ENCODE measurements at regions not wholly inside any gene's neighbourhood (a gene's known extent, or its start where the extent isn't known, plus 50 kb on each side); places are given as distances from the start of the nearest gene placed in this dataset.

DNA sequence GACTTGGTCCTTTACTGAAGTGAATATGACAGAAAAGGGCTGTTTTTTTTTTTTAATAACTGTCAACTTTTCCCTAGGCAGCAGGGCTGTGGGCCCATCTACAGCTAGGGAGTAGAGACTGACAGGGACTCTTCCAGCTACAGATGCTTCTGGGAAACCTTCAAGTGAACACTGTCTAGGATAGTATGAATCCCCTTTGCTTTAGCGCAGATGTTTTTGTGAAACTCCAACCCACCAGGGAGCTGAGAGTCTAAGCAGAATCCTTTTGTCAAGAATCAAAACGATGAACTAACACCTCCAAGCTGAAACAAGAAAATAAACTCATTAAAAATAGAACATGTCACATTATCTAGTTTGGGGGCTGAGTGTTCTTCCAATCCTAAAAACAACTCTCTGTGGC lies 219.7 kb upstream of the FGF13 start:
- POLR2A ChIA-PET (ENCODE audit: unreplicated experiment), result no interaction called here

GRCh38 chrX:138930583-138930945 lies 219.0 kb upstream of the FGF13 start:
- TF ChIP-seq CTCF (conservative IDR thresholded peaks at IDR 0.05) (no peak), EZH2 (IDR thresholded peaks at IDR 0.05; ENCODE audit: low read depth) (no peak)
- no peaks in the 10 kb centered on the region for H3K79me2 ChIP-seq (ENCODE audit: low read depth)
- H3F3A ChIP-seq (ENCODE audit: insufficient read depth, low read depth), result peaks cover 4% of the 10 kb centered on the region; the same call in 1 of the 2 replicates
- peaks cover 8% of the 10 kb centered on the region for H3K4me1 ChIP-seq (replicated peaks; ENCODE audit: insufficient read depth)
- H3K27ac ChIP-seq, result no peak overlapping the region
- H3K9me3 ChIP-seq (ENCODE audit: insufficient read depth, low read depth), result no peaks in the 10 kb centered on the region
- no peaks in the 10 kb centered on the region for H3K27me3 ChIP-seq (ENCODE audit: insufficient read depth, low read depth)
- intact Hi-C loops (cut with micrococcal nuclease; ENCODE audit: unreplicated experiment), result no loop called here
- H3K9me2 ChIP-seq (ENCODE audit: insufficient read depth), result no peaks in the 10 kb centered on the region
- BruUV-seq (replicated peaks), result no TSS peak
- H3K4me2 ChIP-seq, result no peak overlapping the region
- no peaks in the 10 kb centered on the region for H3K36me3 ChIP-seq (ENCODE audit: low read depth)
- ChIA-PET POLR2A (ENCODE audit: unreplicated experiment) (no interaction called here), CTCF (no interaction called here)
- DNase-seq, result no peak
- H4K20me1 ChIP-seq (ENCODE audit: insufficient read depth), result no peaks in the 10 kb centered on the region
- no peak overlapping the region for H2AFZ ChIP-seq
- no peak overlapping the region for H3K4me3 ChIP-seq

More for the DNA sequence above, 219.7 kb upstream of the FGF13 start:
- Histone ChIP-seq H3F3A (ENCODE audit: insufficient read depth, low read depth) (peaks cover 2% of the 10 kb centered on the region; the same call in 1 of the 2 replicates), H3K4me1 (replicated peaks; ENCODE audit: insufficient read depth) (peaks cover 2% of the 10 kb centered on the region), H3K9me2 (ENCODE audit: insufficient read depth) (no peaks in the 10 kb centered on the region), H3K27ac (no peak overlapping the region), H4K20me1 (ENCODE audit: insufficient read depth) (no peaks in the 10 kb centered on the region), H3K4me3 (no peak overlapping the region), H3K36me3 (ENCODE audit: low read depth) (no peaks in the 10 kb centered on the region), H3K9me3 (ENCODE audit: insufficient read depth, low read depth) (no peaks in the 10 kb centered on the region), H3K4me2 (no peak overlapping the region), H3K79me2 (ENCODE audit: low read depth) (no peaks in the 10 kb centered on the region), H2AFZ (no peak overlapping the region), H3K27me3 (ENCODE audit: insufficient read depth, low read depth) (no peaks in the 10 kb centered on the region)
- CTCF ChIA-PET, result no interaction called here
- no TSS peak for BruUV-seq (replicated peaks)
- DNase-seq, result no peak
- intact Hi-C loops (cut with micrococcal nuclease; ENCODE audit: unreplicated experiment), result no loop called here
- TF ChIP-seq EZH2 (IDR thresholded peaks at IDR 0.05; ENCODE audit: low read depth) (no peak), CTCF (conservative IDR thresholded peaks at IDR 0.05) (no peak)

GRCh38 chrX:138929926-138930582 lies 218.5 kb upstream of the FGF13 start:
- Histone ChIP-seq H3K9me2 (ENCODE audit: insufficient read depth) (no peaks in the 10 kb centered on the region), H2AFZ (no peak overlapping the region), H3K79me2 (ENCODE audit: low read depth) (no peaks in the 10 kb centered on the region), H3K4me1 (replicated peaks; ENCODE audit: insufficient read depth) (peaks cover 11% of the 10 kb centered on the region), H3K4me2 (no peak overlapping the region), H3K27ac (no peak overlapping the region), H3K36me3 (ENCODE audit: low read depth) (no peaks in the 10 kb centered on the region), H3K4me3 (no peak overlapping the region), H3F3A (ENCODE audit: insufficient read depth, low read depth) (peaks cover 5% of the 10 kb centered on the region; the same call in 1 of the 2 replicates), H3K27me3 (ENCODE audit: insufficient read depth, low read depth) (no peaks in the 10 kb centered on the region), H4K20me1 (ENCODE audit: insufficient read depth) (no peaks in the 10 kb centered on the region), H3K9me3 (ENCODE audit: insufficient read depth, low read depth) (no peaks in the 10 kb centered on the region)
- no peak for DNase-seq
- TF ChIP-seq EZH2 (IDR thresholded peaks at IDR 0.05; ENCODE audit: low read depth) (no peak), CTCF (conservative IDR thresholded peaks at IDR 0.05) (no peak)
- intact Hi-C loops (cut with micrococcal nuclease; ENCODE audit: unreplicated experiment), result no loop called here
- ChIA-PET POLR2A (ENCODE audit: unreplicated experiment) (no interaction called here), CTCF (no interaction called here)
- BruUV-seq (replicated peaks), result no TSS peak
